Neural progenitor cell (in vitro differentiated cells): ENCODE measurements at regions not wholly inside any gene's neighbourhood (a gene's known extent, or its start where the extent isn't known, plus 50 kb on each side); places are given as distances from the start of the nearest gene placed in this dataset.
"Not testable (repeated sequence)": the region's sequence is repeated elsewhere in the genome, so short reads cannot be mapped to it uniquely, and the experiment has no call there.

ENCODE experiments used
- DNase-seq: peaks from one replicate; pipeline ENCODE4 v3.0.0-alpha.2; 2016; ENCODE audit warnings: low spot score
- H2AFZ ChIP-seq: fragments of 200-600 bp; sonication (generic); replicated peaks from 2 replicates; pipeline ENCODE4 v1.6.1; 2016; ENCODE audit warnings: antibody characterized with exemption
- H3F3A ChIP-seq: fragments of 200-600 bp; sonication (generic); 2 replicates; pipeline ENCODE4 v1.6.1; 2016; ENCODE audit warnings: antibody characterized with exemption, low read depth
- H3K27ac ChIP-seq: fragments of 200-600 bp; sonication (generic); 2 replicates; pipeline ENCODE4 v1.5.1; 2016; ENCODE audit warnings: mild to moderate bottlenecking
- H3K27me3 ChIP-seq: fragments of 200-600 bp; sonication (generic); 2 replicates; pipeline ENCODE4 v1.6.1; 2016; ENCODE audit warnings: mild to moderate bottlenecking, moderate library complexity
- H3K36me3 ChIP-seq: fragments of 200-600 bp; sonication (generic); 2 replicates; pipeline ENCODE4 v1.5.1; 2016
- H3K4me1 ChIP-seq: fragments of 200-600 bp; sonication (generic); 2 replicates; pipeline ENCODE4 v1.6.1; 2016; ENCODE audit warnings: mixed run types
- H3K4me2 ChIP-seq: fragments of 200-600 bp; sonication (generic); 2 replicates; pipeline ENCODE4 v1.6.1; 2016
- H3K4me3 ChIP-seq: fragments of 200-600 bp; sonication (generic); 2 replicates; pipeline ENCODE4 v1.5.1; 2016
- H3K79me2 ChIP-seq: fragments of 200-600 bp; sonication (generic); 2 replicates; pipeline ENCODE4 v1.6.1; 2016; ENCODE audit warnings: low read depth
- H3K9ac ChIP-seq: fragments of 200-600 bp; sonication (generic); 2 replicates; pipeline ENCODE4 v1.6.1; 2016
- H3K9me3 ChIP-seq: fragments of 200-600 bp; sonication (generic); 2 replicates; pipeline ENCODE4 v1.5.1; 2016; ENCODE audit warnings: low read depth
- H4K20me1 ChIP-seq: fragments of 200-600 bp; sonication (generic); 2 replicates; pipeline ENCODE4 v1.6.1; 2016; ENCODE audit warnings: low read depth
- H3K27ac Mint-ChIP-seq: 3 replicates; pipeline ENCODE4 v1.8.0; 2021; ENCODE audit warnings: mixed read lengths
- H3K27me3 Mint-ChIP-seq: 2 replicates; pipeline ENCODE4 v1.8.0; 2022; ENCODE audit warnings: low read depth, mild to moderate bottlenecking, inconsistent platforms, moderate library complexity, mixed read lengths; ENCODE audit not compliant: insufficient read depth
- H3K36me3 Mint-ChIP-seq: 3 replicates; pipeline ENCODE4 v1.8.0; 2021; ENCODE audit warnings: mixed read lengths
- H3K4me1 Mint-ChIP-seq: 3 replicates; pipeline ENCODE4 v1.8.0; 2021; ENCODE audit warnings: mixed read lengths
- H3K4me3 Mint-ChIP-seq: 3 replicates; pipeline ENCODE4 v1.8.0; 2021; ENCODE audit warnings: mild to moderate bottlenecking, moderate library complexity, mixed read lengths
- H3K9me3 Mint-ChIP-seq: 3 replicates; pipeline ENCODE4 v1.8.0; 2020; ENCODE audit warnings: mixed read lengths
- EZH2 ChIP-seq: fragments of 200-600 bp; sonication (generic); IDR thresholded peaks from 2 replicates; pipeline ENCODE4 v1.6.1; 2017; ENCODE audit warnings: antibody characterized with exemption, mild to moderate bottlenecking, moderate library complexity
- EZH2phosphoT487 ChIP-seq: fragments of 200-600 bp; sonication (generic); IDR thresholded peaks from 2 replicates; pipeline ENCODE4 v1.6.1; 2017; ENCODE audit warnings: antibody characterized with exemption
- TF ChIP-seq, protein P1 (sequence below): fragments of 200-600 bp; sonication (generic); IDR thresholded peaks from 2 replicates; pipeline ENCODE4 v1.5.1; 2017; ENCODE audit warnings: antibody characterized with exemption, mild to moderate bottlenecking

DNA sequence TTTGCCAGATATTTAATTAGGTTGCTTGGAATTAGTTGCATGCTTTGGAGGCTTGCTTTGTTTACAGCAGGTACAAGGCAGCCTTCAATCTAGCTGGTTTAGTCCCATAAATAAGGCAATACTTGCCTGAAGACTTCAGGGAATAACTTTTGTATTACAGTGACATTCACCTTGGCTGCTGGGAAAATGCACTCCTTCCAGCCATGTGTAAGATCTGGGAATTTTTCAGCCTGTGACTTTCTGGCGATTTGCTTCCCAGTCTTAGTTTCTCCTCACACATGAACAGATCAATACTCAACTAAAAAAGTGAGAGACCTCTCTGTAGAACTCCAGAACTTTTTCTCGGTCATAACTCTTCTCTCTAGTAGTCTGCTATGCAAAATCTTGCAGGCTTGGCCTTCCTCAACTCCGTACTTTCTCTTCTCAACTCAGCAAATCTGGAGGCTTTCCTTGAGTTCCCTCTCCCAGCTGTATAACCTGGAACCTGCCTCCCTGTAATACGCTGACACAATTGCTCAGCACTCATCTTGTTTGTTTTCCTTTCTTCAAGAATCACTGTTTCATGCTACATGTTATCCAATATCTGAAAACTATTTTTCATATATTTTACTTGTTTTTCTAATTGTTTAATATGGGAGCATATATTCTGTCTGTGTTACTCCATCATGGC, 173.0 kb downstream of the MSX2 start:
- Histone ChIP-seq H3K9me3 (no peaks in the 10 kb centered on the region), H3K27ac (no peak overlapping the region), H3K36me3 (no peaks in the 10 kb centered on the region), H3K27me3 (no peaks in the 10 kb centered on the region), H2AFZ (no peak overlapping the region), H4K20me1 (no peaks in the 10 kb centered on the region), H3K4me3 (no peak overlapping the region), H3K4me1 (no peaks in the 10 kb centered on the region), H3K79me2 (no peaks in the 10 kb centered on the region), H3F3A (no peaks in the 10 kb centered on the region), H3K9ac (no peak overlapping the region), H3K4me2 (no peak overlapping the region)
- TF ChIP-seq EZH2phosphoT487, result no peak
- TF ChIP-seq, protein P1, sequence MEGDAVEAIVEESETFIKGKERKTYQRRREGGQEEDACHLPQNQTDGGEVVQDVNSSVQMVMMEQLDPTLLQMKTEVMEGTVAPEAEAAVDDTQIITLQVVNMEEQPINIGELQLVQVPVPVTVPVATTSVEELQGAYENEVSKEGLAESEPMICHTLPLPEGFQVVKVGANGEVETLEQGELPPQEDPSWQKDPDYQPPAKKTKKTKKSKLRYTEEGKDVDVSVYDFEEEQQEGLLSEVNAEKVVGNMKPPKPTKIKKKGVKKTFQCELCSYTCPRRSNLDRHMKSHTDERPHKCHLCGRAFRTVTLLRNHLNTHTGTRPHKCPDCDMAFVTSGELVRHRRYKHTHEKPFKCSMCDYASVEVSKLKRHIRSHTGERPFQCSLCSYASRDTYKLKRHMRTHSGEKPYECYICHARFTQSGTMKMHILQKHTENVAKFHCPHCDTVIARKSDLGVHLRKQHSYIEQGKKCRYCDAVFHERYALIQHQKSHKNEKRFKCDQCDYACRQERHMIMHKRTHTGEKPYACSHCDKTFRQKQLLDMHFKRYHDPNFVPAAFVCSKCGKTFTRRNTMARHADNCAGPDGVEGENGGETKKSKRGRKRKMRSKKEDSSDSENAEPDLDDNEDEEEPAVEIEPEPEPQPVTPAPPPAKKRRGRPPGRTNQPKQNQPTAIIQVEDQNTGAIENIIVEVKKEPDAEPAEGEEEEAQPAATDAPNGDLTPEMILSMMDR, result no peak
- TF ChIP-seq EZH2, result no peak
- no peaks in the 10 kb centered on the region for H3K36me3 Mint-ChIP-seq
- H3K4me3 Mint-ChIP-seq, result no peak overlapping the region
- H3K27ac Mint-ChIP-seq, result no peak overlapping the region
- no peaks in the 10 kb centered on the region for H3K4me1 Mint-ChIP-seq
- no peak for DNase-seq
- peaks cover 2% of the 10 kb centered on the region for H3K27me3 Mint-ChIP-seq
- no peaks in the 10 kb centered on the region for H3K9me3 Mint-ChIP-seq

DNA sequence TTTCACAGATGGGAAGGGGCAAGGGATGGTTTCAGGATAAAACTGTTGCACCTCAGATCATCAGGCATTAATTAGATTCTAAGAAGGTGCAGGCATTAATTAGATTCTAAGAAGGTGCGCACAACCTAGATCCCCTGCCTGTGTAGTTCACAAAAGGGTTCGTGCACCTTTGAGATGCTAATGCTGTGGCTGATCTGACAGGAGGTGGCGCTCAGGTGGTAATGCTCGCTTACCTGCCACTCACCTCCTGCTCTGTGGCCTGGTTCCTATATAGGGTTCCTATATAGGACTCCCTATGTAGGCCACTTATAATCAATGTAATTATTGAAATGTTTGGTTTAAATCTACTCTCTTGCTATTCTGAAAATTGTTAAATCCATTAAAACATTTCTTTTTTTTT, 171.0 kb downstream of the MSX2 start:
- no peaks in the 10 kb centered on the region for H4K20me1 ChIP-seq
- Mint-ChIP-seq H3K36me3 (no peaks in the 10 kb centered on the region), H3K4me3 (no peak overlapping the region), H3K4me1 (no peaks in the 10 kb centered on the region), H3K27me3 (no peaks in the 10 kb centered on the region), H3K9me3 (no peaks in the 10 kb centered on the region), H3K27ac (no peak overlapping the region)
- no peak overlapping the region for H3K4me3 ChIP-seq
- TF ChIP-seq EZH2phosphoT487 (no peak), EZH2 (no peak)
- TF ChIP-seq, protein P1, result no peak
- H3K4me1 ChIP-seq, result no peaks in the 10 kb centered on the region
- H3K36me3 ChIP-seq, result no peaks in the 10 kb centered on the region
- no peaks in the 10 kb centered on the region for H3K27me3 ChIP-seq
- no peaks in the 10 kb centered on the region for H3F3A ChIP-seq
- H2AFZ ChIP-seq, result no peak overlapping the region
- H3K79me2 ChIP-seq, result no peaks in the 10 kb centered on the region
- no peak overlapping the region for H3K4me2 ChIP-seq
- DNase-seq, result no peak
- no peak overlapping the region for H3K27ac ChIP-seq
- no peaks in the 10 kb centered on the region for H3K9me3 ChIP-seq
- no peak overlapping the region for H3K9ac ChIP-seq

DNA sequence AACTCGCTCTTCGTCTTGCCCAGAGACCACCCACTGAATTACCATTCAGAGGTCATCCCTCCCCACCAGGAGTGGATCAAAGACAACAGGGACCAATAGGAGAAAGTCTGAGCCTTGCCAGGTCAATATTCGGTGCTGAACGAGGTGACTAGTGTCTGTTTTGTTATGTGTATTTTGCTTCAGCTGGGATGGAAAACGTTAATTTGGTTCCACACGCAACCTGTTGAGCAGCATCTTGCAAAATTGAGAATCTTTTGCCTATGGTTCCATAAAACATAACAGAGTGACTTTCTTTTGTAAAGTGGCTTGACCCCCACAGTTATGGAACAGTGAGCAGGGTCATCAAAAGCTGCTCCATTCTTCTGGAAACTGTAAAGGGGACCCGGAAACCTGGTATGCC, 168.4 kb downstream of the MSX2 start:
- no peak overlapping the region for H2AFZ ChIP-seq
- H3F3A ChIP-seq, result no peaks in the 10 kb centered on the region
- H3K4me3 Mint-ChIP-seq, result no peak overlapping the region

DNA sequence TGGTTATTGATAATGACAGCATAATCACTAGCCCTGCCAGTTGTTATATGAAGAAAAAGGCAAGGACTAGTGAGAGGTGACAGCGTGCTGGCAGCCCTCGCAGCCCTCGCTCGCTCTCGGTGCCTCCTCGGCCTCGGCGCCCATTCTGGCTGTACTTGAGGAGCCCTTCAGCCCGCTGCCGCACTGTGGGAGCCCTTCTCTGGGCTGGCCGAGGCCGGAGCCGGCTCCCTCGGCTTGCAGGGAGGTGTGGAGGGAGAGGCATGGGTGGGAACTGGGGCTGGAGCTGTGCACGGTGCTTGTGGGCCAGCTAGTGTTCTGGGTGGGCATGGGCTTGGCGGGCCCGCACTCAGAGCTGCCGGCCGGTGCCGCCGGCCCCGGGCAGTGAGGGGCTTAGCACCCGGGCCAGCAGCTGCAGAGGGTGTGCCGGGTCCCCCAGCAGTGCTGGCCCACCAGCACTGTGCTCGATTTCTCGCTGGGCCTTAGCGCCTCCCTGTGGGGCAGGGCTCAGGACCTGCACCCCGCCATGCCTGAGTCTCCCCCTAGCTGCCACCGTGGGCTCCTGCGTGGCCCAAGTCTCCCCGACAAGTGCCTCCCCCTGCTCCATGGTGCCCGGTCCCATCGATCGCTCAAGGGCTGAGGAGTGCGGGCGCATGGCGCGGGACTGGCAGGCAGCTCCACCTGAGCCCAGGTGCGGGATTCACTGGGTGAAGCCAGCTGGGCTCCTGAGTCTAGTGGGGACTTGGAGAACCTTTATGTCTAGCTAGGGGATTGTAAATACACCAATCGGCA, 156.2 kb downstream of the MSX2 start:
- not testable (repeated sequence) for H3K27me3 Mint-ChIP-seq, H3F3A ChIP-seq, H3K27ac ChIP-seq, H3K4me3 ChIP-seq, H4K20me1 ChIP-seq, DNase-seq, H3K79me2 ChIP-seq, H3K4me2 ChIP-seq, H3K36me3 Mint-ChIP-seq, H3K9ac ChIP-seq, H3K27ac Mint-ChIP-seq, H3K4me3 Mint-ChIP-seq, H3K9me3 ChIP-seq, H3K4me1 Mint-ChIP-seq, H2AFZ ChIP-seq, H3K4me1 ChIP-seq, H3K36me3 ChIP-seq, H3K27me3 ChIP-seq
- H3K9me3 Mint-ChIP-seq, result peaks cover 19% of the 10 kb centered on the region

More for the DNA sequence above, 168.4 kb downstream of the MSX2 start:
- Mint-ChIP-seq H3K27me3 (no peaks in the 10 kb centered on the region), H3K27ac (no peak overlapping the region), H3K36me3 (no peaks in the 10 kb centered on the region), H3K4me1 (no peaks in the 10 kb centered on the region), H3K9me3 (no peaks in the 10 kb centered on the region)
- H3K4me2 ChIP-seq, result no peak overlapping the region
- H3K36me3 ChIP-seq, result no peaks in the 10 kb centered on the region
- H3K4me1 ChIP-seq, result no peaks in the 10 kb centered on the region
- no peaks in the 10 kb centered on the region for H3K9me3 ChIP-seq
- no peaks in the 10 kb centered on the region for H3K27me3 ChIP-seq
- H4K20me1 ChIP-seq, result no peaks in the 10 kb centered on the region
- TF ChIP-seq, protein P1, result no peak
- TF ChIP-seq EZH2phosphoT487 (no peak), EZH2 (no peak)
- no peak overlapping the region for H3K4me3 ChIP-seq
- H3K9ac ChIP-seq, result no peak overlapping the region
- no peak overlapping the region for H3K27ac ChIP-seq
- no peak for DNase-seq
- H3K79me2 ChIP-seq, result no peaks in the 10 kb centered on the region
